ENCODE measurements at regions not wholly inside any gene's neighbourhood (a gene's known extent, or its start where the extent isn't known, plus 50 kb on each side); places are given as distances from the start of the nearest gene placed in this dataset.

DNA sequence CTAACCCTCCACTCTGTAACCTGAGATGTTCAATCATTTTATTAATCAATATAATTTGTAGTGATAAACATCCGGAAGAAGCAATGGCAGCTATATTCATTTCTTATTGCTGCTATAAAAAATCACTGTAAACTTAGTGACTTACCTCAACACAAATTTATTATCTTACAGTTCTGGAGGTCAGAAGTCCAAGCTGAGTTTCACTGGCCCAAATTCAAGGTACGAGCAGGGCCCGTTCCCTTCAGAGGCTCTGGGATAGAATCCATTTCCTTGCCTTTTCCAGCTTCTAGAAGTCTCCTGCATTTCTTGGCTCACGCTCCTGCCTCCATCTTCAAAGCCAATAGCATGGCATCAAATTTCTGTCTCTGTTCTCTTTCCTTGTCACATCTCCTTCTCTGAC, 279.5 kb upstream of the SP8 start:
- ChIA-PET POLR2A (no interaction called here), CTCF (no interaction called here)
- 94% methylated on average over 3 of the region's 4 CpGs for WGBS (ENCODE audit: insufficient coverage)
- peaks cover 0 to 3% (median 0%) of the 10 kb centered on the region in 5 experiments for H3K9me3 ChIP-seq (ENCODE audit: control extremely low read depth in 1 of 5, control insufficient read depth in 4 of 5, insufficient read depth in 2 of 5, low read depth in 1 of 5, low read length in 4 of 5)
- no peak for DNase-seq
- no peaks in the 10 kb centered on the region for H3K4me1 ChIP-seq (ENCODE audit: control extremely low read depth in 1 of 4, control insufficient read depth in 4 of 4, insufficient read depth in 4 of 4, low read length in 3 of 4)
- H3K27me3 ChIP-seq (replicated peaks in 2 of 5; ENCODE audit: control insufficient read depth in 4 of 5, insufficient read depth in 5 of 5, low read length in 4 of 5), result no peaks in the 10 kb centered on the region
- H3K4me3 ChIP-seq (ENCODE audit: control insufficient read depth in 1 of 7, extremely low read depth in 1 of 7, insufficient read depth in 4 of 7, low read depth in 2 of 7, low read length in 6 of 7), result no peak overlapping the region
- no peak overlapping the region for H3K27ac ChIP-seq (ENCODE audit: insufficient read depth in 1 of 2, low read depth in 1 of 2, low read length in 2 of 2, poor library complexity in 1 of 2, severe bottlenecking in 2 of 2)
- no peaks in the 10 kb centered on the region for H3K36me3 ChIP-seq (ENCODE audit: control insufficient read depth in 4 of 4, insufficient read depth in 4 of 4, low read length in 3 of 4)

DNA sequence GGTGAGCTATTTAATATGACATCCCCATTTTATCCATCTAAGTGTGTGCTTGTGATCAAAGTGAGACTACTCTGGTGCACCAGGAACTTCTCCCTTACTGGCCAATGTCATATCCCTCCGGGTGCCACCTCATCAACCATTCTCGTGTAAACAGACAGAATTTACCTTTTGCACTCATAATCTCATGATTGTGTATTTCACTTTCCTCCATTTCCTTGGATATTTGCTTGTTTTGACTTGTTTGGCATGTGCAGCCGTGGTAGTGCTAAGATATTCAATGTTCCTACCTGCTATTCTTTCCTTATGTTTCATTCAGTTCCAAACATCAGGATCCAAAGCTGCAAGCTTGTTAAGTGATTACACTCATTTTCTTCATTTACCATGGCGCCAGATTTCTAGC, 280.5 kb upstream of the SP8 start:
- CTCF ChIA-PET, result no interaction called here
- no peak for DNase-seq
- WGBS (ENCODE audit: insufficient coverage), result 100% methylated on average over 4 of the region's 4 CpGs
- Histone ChIP-seq H3K27ac (ENCODE audit: insufficient read depth in 1 of 2, low read depth in 1 of 2, low read length in 2 of 2, poor library complexity in 1 of 2, severe bottlenecking in 2 of 2) (no peak overlapping the region), H3K9me3 (ENCODE audit: control extremely low read depth in 1 of 5, control insufficient read depth in 4 of 5, insufficient read depth in 2 of 5, low read depth in 1 of 5, low read length in 4 of 5) (peaks cover 0 to 3% (median 0%) of the 10 kb centered on the region in 5 experiments), H3K4me3 (ENCODE audit: control insufficient read depth in 1 of 7, extremely low read depth in 1 of 7, insufficient read depth in 4 of 7, low read depth in 2 of 7, low read length in 6 of 7) (no peak overlapping the region), H3K4me1 (ENCODE audit: control extremely low read depth in 1 of 4, control insufficient read depth in 4 of 4, insufficient read depth in 4 of 4, low read length in 3 of 4) (no peaks in the 10 kb centered on the region), H3K36me3 (ENCODE audit: control insufficient read depth in 4 of 4, insufficient read depth in 4 of 4, low read length in 3 of 4) (no peaks in the 10 kb centered on the region), H3K27me3 (replicated peaks in 2 of 5; ENCODE audit: control insufficient read depth in 4 of 5, insufficient read depth in 5 of 5, low read length in 4 of 5) (no peaks in the 10 kb centered on the region)
- POLR2A ChIA-PET, result no interaction called here

DNA sequence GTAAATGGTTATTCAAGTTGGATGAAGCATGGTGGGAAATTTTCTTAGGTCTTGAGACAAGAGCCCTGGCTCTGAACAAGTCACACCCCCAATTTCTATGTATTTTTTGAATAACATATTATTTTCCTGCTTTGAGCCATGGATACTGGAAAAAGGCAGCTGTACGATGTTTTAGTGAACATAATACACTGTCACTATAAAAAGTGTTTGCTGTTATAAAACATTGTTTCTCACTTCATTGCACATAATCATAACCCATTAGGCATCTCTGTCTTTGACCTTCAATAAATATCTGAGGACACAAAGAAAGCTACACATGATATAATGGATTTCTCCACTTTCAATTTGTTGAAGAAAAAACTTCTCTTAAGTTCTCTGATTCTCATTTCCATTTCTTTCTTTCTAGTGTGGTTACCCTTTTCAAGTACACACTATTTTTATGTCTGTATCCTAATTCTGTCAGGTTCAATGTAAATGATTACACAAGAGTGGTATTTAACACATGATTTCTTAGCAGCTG, 283.9 kb upstream of the SP8 start:
- no CpG with 5 or more reads among the region's 1 CpG for WGBS (ENCODE audit: insufficient coverage)
- no peaks in the 10 kb centered on the region for H3K27me3 ChIP-seq (replicated peaks in 2 of 5; ENCODE audit: control insufficient read depth in 4 of 5, insufficient read depth in 5 of 5, low read length in 4 of 5)
- peaks cover 0 to 2% (median 0%) of the 10 kb centered on the region in 5 experiments for H3K9me3 ChIP-seq (ENCODE audit: control extremely low read depth in 1 of 5, control insufficient read depth in 4 of 5, insufficient read depth in 2 of 5, low read depth in 1 of 5, low read length in 4 of 5)
- ChIA-PET CTCF (interaction anchor here (1.3 kb wide), 1 partner anchor 28 kb away, joined by 3 read pairs; no protein-coding TSS in a partner anchor), POLR2A (no interaction called here)
- H3K4me3 ChIP-seq (ENCODE audit: control insufficient read depth in 1 of 7, extremely low read depth in 1 of 7, insufficient read depth in 4 of 7, low read depth in 2 of 7, low read length in 6 of 7), result no peak overlapping the region
- H3K4me1 ChIP-seq (ENCODE audit: control extremely low read depth in 1 of 4, control insufficient read depth in 4 of 4, insufficient read depth in 4 of 4, low read length in 3 of 4), result no peaks in the 10 kb centered on the region
- no peak for DNase-seq
- no peak overlapping the region for H3K27ac ChIP-seq (ENCODE audit: insufficient read depth in 1 of 2, low read depth in 1 of 2, low read length in 2 of 2, poor library complexity in 1 of 2, severe bottlenecking in 2 of 2)
- H3K36me3 ChIP-seq (ENCODE audit: control insufficient read depth in 4 of 4, insufficient read depth in 4 of 4, low read length in 3 of 4), result no peaks in the 10 kb centered on the region

DNA sequence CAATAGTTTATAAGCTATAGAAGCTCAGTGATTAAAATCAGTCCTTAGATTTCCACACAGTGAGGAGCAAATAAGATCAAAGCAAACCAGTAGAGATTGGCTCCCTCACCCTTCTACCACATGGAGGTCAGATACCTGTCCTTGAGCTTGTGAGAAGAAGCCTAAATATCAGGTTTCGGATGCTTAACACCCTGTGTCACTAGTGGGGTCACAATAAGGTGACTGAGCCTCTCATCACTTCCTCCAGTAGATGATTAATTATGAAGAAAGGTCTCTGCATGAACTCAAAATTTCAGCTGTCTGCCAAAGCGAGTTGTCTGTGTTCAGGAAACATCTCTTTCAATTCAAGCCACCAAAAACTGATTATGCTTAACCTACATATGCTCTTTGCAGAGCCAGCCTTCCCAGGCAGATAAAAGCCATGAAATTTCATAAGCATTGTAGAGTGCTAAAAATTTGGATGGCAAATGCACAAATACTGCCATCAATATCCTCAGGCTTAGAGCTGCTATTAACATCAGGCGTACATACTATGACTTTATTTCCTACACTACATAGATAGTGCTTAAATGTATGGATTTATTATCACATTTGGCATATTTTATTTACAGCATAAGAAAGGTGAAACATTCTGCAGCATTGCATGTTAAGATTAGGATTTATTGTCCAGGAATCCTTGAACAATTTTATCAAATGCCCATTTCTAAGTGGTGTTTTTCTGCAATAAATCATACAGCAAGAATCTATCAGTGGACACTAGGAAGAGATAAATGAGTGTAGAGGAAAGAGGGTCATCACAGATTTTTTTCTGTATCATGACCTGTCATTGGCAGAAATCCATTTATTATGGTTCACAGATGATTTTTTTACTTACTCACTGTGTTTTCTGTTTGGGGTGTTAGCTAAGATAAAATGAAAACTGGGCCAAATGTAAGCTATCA, 285.1 kb upstream of the SP8 start:
- DNase-seq, result no peak
- Histone ChIP-seq H3K4me3 (ENCODE audit: control insufficient read depth in 1 of 7, extremely low read depth in 1 of 7, insufficient read depth in 4 of 7, low read depth in 2 of 7, low read length in 6 of 7) (no peak overlapping the region), H3K27ac (ENCODE audit: insufficient read depth in 1 of 2, low read depth in 1 of 2, low read length in 2 of 2, poor library complexity in 1 of 2, severe bottlenecking in 2 of 2) (no peak overlapping the region), H3K27me3 (replicated peaks in 2 of 5; ENCODE audit: control insufficient read depth in 4 of 5, insufficient read depth in 5 of 5, low read length in 4 of 5) (no peaks in the 10 kb centered on the region), H3K9me3 (ENCODE audit: control extremely low read depth in 1 of 5, control insufficient read depth in 4 of 5, insufficient read depth in 2 of 5, low read depth in 1 of 5, low read length in 4 of 5) (peaks cover 0 to 2% (median 0%) of the 10 kb centered on the region in 5 experiments), H3K4me1 (ENCODE audit: control extremely low read depth in 1 of 4, control insufficient read depth in 4 of 4, insufficient read depth in 4 of 4, low read length in 3 of 4) (no peaks in the 10 kb centered on the region), H3K36me3 (ENCODE audit: control insufficient read depth in 4 of 4, insufficient read depth in 4 of 4, low read length in 3 of 4) (no peaks in the 10 kb centered on the region)
- no CpG with 5 or more reads among the region's 3 CpGs for WGBS (ENCODE audit: insufficient coverage)
- POLR2A ChIA-PET, result no interaction called here
- CTCF ChIA-PET, result no interaction called here

DNA sequence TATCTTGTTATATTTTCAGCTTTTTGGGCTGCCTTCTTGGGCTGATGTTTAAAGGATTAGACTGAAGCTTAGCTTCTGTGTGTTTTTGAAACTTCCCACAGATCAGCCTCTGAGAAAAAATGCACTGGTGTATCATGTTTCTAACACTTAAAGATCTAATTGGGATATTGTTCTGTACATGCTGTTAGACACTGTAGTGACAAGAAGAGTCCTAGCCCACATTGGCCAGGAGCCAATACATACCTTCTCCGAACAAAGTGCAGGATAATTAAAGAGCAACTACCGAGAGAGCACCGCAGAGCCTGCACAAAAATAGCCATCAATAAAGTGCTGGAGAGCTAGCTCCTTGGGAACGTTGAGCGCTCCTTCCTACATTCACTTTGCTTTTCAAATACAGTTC, 289.4 kb upstream of the SP8 start:
- Histone ChIP-seq H3K4me1 (ENCODE audit: control extremely low read depth in 1 of 4, control insufficient read depth in 4 of 4, insufficient read depth in 4 of 4, low read length in 3 of 4) (no peaks in the 10 kb centered on the region), H3K27me3 (replicated peaks in 2 of 5; ENCODE audit: control insufficient read depth in 4 of 5, insufficient read depth in 5 of 5, low read length in 4 of 5) (no peaks in the 10 kb centered on the region), H3K4me3 (ENCODE audit: control insufficient read depth in 1 of 7, extremely low read depth in 1 of 7, insufficient read depth in 4 of 7, low read depth in 2 of 7, low read length in 6 of 7) (no peak overlapping the region), H3K36me3 (ENCODE audit: control insufficient read depth in 4 of 4, insufficient read depth in 4 of 4, low read length in 3 of 4) (no peaks in the 10 kb centered on the region), H3K27ac (ENCODE audit: insufficient read depth in 1 of 2, low read depth in 1 of 2, low read length in 2 of 2, poor library complexity in 1 of 2, severe bottlenecking in 2 of 2) (no peak overlapping the region), H3K9me3 (ENCODE audit: control extremely low read depth in 1 of 5, control insufficient read depth in 4 of 5, insufficient read depth in 2 of 5, low read depth in 1 of 5, low read length in 4 of 5) (no peaks in the 10 kb centered on the region)
- POLR2A ChIA-PET, result no interaction called here
- CTCF ChIA-PET, result interaction anchor here (1.1 kb wide), 1 partner anchor 76 kb away, joined by 3 read pairs; no protein-coding TSS in a partner anchor
- 86% methylated on average over 2 of the region's 5 CpGs for WGBS (ENCODE audit: insufficient coverage)
- no peak for DNase-seq

- no peaks in the 10 kb centered on the region for H3K27me3 ChIP-seq (replicated peaks in 2 of 5; ENCODE audit: control insufficient read depth in 4 of 5, insufficient read depth in 5 of 5, low read length in 4 of 5)
- H3K27ac ChIP-seq (ENCODE audit: insufficient read depth in 1 of 2, low read depth in 1 of 2, low read length in 2 of 2, poor library complexity in 1 of 2, severe bottlenecking in 2 of 2), result no peak overlapping the region
- no peak overlapping the region for H3K4me3 ChIP-seq (ENCODE audit: control insufficient read depth in 1 of 7, extremely low read depth in 1 of 7, insufficient read depth in 4 of 7, low read depth in 2 of 7, low read length in 6 of 7)
- CTCF ChIA-PET, result interaction anchor here (1.1 kb wide), 1 partner anchor 76 kb away, joined by 3 read pairs; no protein-coding TSS in a partner anchor
- no peaks in the 10 kb centered on the region for H3K9me3 ChIP-seq (ENCODE audit: control extremely low read depth in 1 of 5, control insufficient read depth in 4 of 5, insufficient read depth in 2 of 5, low read depth in 1 of 5, low read length in 4 of 5)
- no peaks in the 10 kb centered on the region for H3K36me3 ChIP-seq (ENCODE audit: control insufficient read depth in 4 of 4, insufficient read depth in 4 of 4, low read length in 3 of 4)
- DNase-seq, result no peak
- no peaks in the 10 kb centered on the region for H3K4me1 ChIP-seq (ENCODE audit: control extremely low read depth in 1 of 4, control insufficient read depth in 4 of 4, insufficient read depth in 4 of 4, low read length in 3 of 4)
- POLR2A ChIA-PET, result interaction anchor here (0.7 kb wide), 1 partner anchor 1012 kb away, joined by 3 read pairs; no protein-coding TSS in a partner anchor
- no CpG with 5 or more reads among the region's 5 CpGs for WGBS (ENCODE audit: insufficient coverage)
Measured at GRCh38 chr7:21076574-21076973, 289.9 kb upstream of the SP8 start.

DNA sequence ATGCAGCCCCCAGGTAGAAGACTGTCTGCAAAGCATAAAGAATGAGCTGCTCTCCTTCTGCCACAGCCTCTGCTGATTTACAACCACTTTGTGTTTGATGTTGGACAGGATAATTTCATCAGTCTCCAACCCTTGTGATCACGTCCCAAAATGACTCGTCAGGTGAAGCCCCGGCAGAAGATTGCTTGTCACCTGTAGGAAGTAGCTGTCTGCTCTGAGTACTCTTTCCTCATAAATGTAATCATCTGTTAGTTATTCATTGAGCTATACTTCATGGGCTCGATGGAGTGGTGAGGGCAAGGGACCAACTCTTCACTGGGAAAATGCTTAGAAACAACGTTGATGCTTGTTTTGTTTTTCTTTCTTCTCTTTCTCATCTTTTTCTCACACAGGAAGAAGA, 290.9 kb upstream of the SP8 start:
- WGBS (ENCODE audit: insufficient coverage), result no CpG with 5 or more reads among the region's 5 CpGs
- H3K36me3 ChIP-seq (ENCODE audit: control insufficient read depth in 4 of 4, insufficient read depth in 4 of 4, low read length in 3 of 4), result no peaks in the 10 kb centered on the region
- H3K27me3 ChIP-seq (replicated peaks in 2 of 5; ENCODE audit: control insufficient read depth in 4 of 5, insufficient read depth in 5 of 5, low read length in 4 of 5), result no peaks in the 10 kb centered on the region
- H3K4me1 ChIP-seq (ENCODE audit: control extremely low read depth in 1 of 4, control insufficient read depth in 4 of 4, insufficient read depth in 4 of 4, low read length in 3 of 4), result no peaks in the 10 kb centered on the region
- ChIA-PET POLR2A (no interaction called here), CTCF (no interaction called here)
- H3K4me3 ChIP-seq (ENCODE audit: control insufficient read depth in 1 of 7, extremely low read depth in 1 of 7, insufficient read depth in 4 of 7, low read depth in 2 of 7, low read length in 6 of 7), result no peak overlapping the region
- H3K27ac ChIP-seq (ENCODE audit: insufficient read depth in 1 of 2, low read depth in 1 of 2, low read length in 2 of 2, poor library complexity in 1 of 2, severe bottlenecking in 2 of 2), result no peak overlapping the region
- H3K9me3 ChIP-seq (ENCODE audit: control extremely low read depth in 1 of 5, control insufficient read depth in 4 of 5, insufficient read depth in 2 of 5, low read depth in 1 of 5, low read length in 4 of 5), result no peaks in the 10 kb centered on the region
- no peak for DNase-seq
